OCI-LY7 (cell line): ENCODE measurements at regions not wholly inside any gene's neighbourhood (a gene's known extent, or its start where the extent isn't known, plus 50 kb on each side); places are given as distances from the start of the nearest gene placed in this dataset.

ENCODE experiments used
- BruUV-seq: library from RNA; stranded (reverse); fragments of 400-500 nt; replicated peaks from 2 replicates; lab custom pipeline; 2021; lab: Mats Ljungman, UMichigan
- CTCF ChIA-PET: fragments of 300-600 bp; sonication (Branson Sonifier 250); formaldehyde crosslinking; loops from one replicate; lab custom pipeline; 2022; ENCODE audit warnings: antibody characterized with exemption; ENCODE audit not compliant: unreplicated experiment; lab: Charles Lee
- POLR2A ChIA-PET: fragments of 300-600 bp; sonication (Branson Sonifier 250); formaldehyde crosslinking; loops from one replicate; lab custom pipeline; 2022; ENCODE audit warnings: antibody characterized with exemption; lab: Charles Lee
- DNase-seq: peaks from one replicate; pipeline ENCODE4 v3.0.0-alpha.2; 2015; ENCODE audit warnings: low spot score
- H2AFZ ChIP-seq: fragments of 200-600 bp; sonication (generic), shearing (Covaris generic); 2 replicates; pipeline ENCODE4 v1.6.1; 2014; ENCODE audit warnings: mild to moderate bottlenecking, antibody characterized with exemption, low read length, moderate library complexity
- H3K27ac ChIP-seq: fragments of 200-600 bp; sonication (generic); 2 replicates; pipeline ENCODE4 v1.5.1; 2014; ENCODE audit warnings: mixed run types, low read depth, mild to moderate bottlenecking, moderate library complexity, low read length, inconsistent platforms; ENCODE audit not compliant: poor library complexity, severe bottlenecking
- H3K36me3 ChIP-seq: fragments of 200-600 bp; sonication (generic); 2 replicates; pipeline ENCODE4 v1.6.1; 2014; ENCODE audit warnings: mild to moderate bottlenecking, antibody characterized with exemption, low read length, moderate library complexity, mixed read lengths; ENCODE audit not compliant: insufficient read depth
- H3K4me1 ChIP-seq: fragments of 200-600 bp; sonication (generic); 2 replicates; pipeline ENCODE4 v1.5.1; 2014; ENCODE audit warnings: mild to moderate bottlenecking, low read length; ENCODE audit not compliant: insufficient read depth, poor library complexity, severe bottlenecking
- H3K4me2 ChIP-seq: fragments of 200-600 bp; sonication (generic); 2 replicates; pipeline ENCODE4 v1.6.1; 2014; ENCODE audit warnings: mild to moderate bottlenecking, low read length
- H3K4me3 ChIP-seq: fragments of 200-600 bp; sonication (generic); 2 replicates; pipeline ENCODE4 v1.5.1; 2014; ENCODE audit warnings: mild to moderate bottlenecking, low read depth, low read length; ENCODE audit not compliant: poor library complexity, severe bottlenecking
- H3K79me2 ChIP-seq: fragments of 200-600 bp; sonication (generic); 2 replicates; pipeline ENCODE4 v1.6.1; 2016; ENCODE audit warnings: low read depth, mild to moderate bottlenecking, low read length, moderate library complexity, mixed read lengths; ENCODE audit not compliant: insufficient read depth
- H3K9me2 ChIP-seq: fragments of 200-600 bp; sonication (generic); 2 replicates; pipeline ENCODE4 v1.6.1; 2016; ENCODE audit warnings: mild to moderate bottlenecking, low read length, mixed read lengths; ENCODE audit not compliant: insufficient read depth
- H3K9me3 ChIP-seq: fragments of 200-600 bp; sonication (generic); 2 replicates; pipeline ENCODE4 v1.6.1; 2014; ENCODE audit warnings: mild to moderate bottlenecking, mixed run types, low read length, mixed read lengths
- H4K20me1 ChIP-seq: fragments of 200-600 bp; sonication (generic); 2 replicates; pipeline ENCODE4 v1.6.1; 2014; ENCODE audit warnings: mild to moderate bottlenecking, antibody characterized with exemption, low read length, moderate library complexity, mixed read lengths; ENCODE audit not compliant: insufficient read depth
- CTCF ChIP-seq: fragments of 200-600 bp; sonication (generic); conservative IDR thresholded peaks from 2 replicates; pipeline ENCODE4 v1.5.1; 2014; ENCODE audit warnings: mild to moderate bottlenecking, antibody characterized with exemption, low read length, moderate library complexity, mixed read lengths
- EZH2phosphoT487 ChIP-seq: fragments of 200-600 bp; sonication (generic); IDR thresholded peaks from 2 replicates; pipeline ENCODE4 v1.6.1; 2018; ENCODE audit warnings: low read depth, borderline replicate concordance, mild to moderate bottlenecking, mixed run types, antibody characterized with exemption, low read length, moderate library complexity, mixed read lengths
- intact Hi-C: fragments of 100-400 bp; cut with micrococcal nuclease; formaldehyde crosslinking; loops from one replicate; pipeline ENCODE4 v1.10.0; 2022; ENCODE audit not compliant: unreplicated experiment

- Histone ChIP-seq H3K79me2 (no peaks in the 10 kb centered on the region), H3K9me3 (peaks cover 9% of the 10 kb centered on the region; the same call in 1 of the 2 replicates), H3K36me3 (no peaks in the 10 kb centered on the region), H3K4me2 (no peak overlapping the region), H4K20me1 (no peaks in the 10 kb centered on the region), H3K4me3 (no peak overlapping the region), H3K27ac (no peak overlapping the region), H3K4me1 (no peaks in the 10 kb centered on the region), H3K9me2 (no peaks in the 10 kb centered on the region), H2AFZ (no peak overlapping the region)
- BruUV-seq = no TSS peak
- TF ChIP-seq CTCF = no peak
- TF ChIP-seq EZH2phosphoT487 = no peak
- no peak for DNase-seq
- intact Hi-C loops = no loop called here
- ChIA-PET POLR2A (interaction anchor here (0.6 kb wide), 1 partner anchor 142 kb away, joined by 5 read pairs; no protein-coding TSS in a partner anchor), CTCF (no interaction called here)
Observed at GRCh38 chr10:46169736-46170135, 117.1 kb upstream of the ANTXRL start.

- BruUV-seq = no TSS peak
- Histone ChIP-seq H3K9me2 (no peaks in the 10 kb centered on the region), H3K4me2 (no peak overlapping the region), H3K27ac (no peak overlapping the region), H3K79me2 (no peaks in the 10 kb centered on the region), H3K4me3 (no peak overlapping the region), H4K20me1 (no peaks in the 10 kb centered on the region), H3K4me1 (no peaks in the 10 kb centered on the region), H3K9me3 (peaks cover 9% of the 10 kb centered on the region; the same call in 1 of the 2 replicates), H2AFZ (no peak overlapping the region), H3K36me3 (no peaks in the 10 kb centered on the region)
- POLR2A ChIA-PET = no interaction called here
- CTCF ChIA-PET = no interaction called here
- DNase-seq = no peak
- intact Hi-C loops = no loop called here
- TF ChIP-seq CTCF (no peak), EZH2phosphoT487 (no peak)
Observed at GRCh38 chr10:46170789-46171188, 116.0 kb upstream of the ANTXRL start.

- Histone ChIP-seq H2AFZ (no peak overlapping the region), H3K4me2 (no peak overlapping the region), H3K9me2 (no peaks in the 10 kb centered on the region), H3K36me3 (no peaks in the 10 kb centered on the region), H3K79me2 (no peaks in the 10 kb centered on the region), H4K20me1 (no peaks in the 10 kb centered on the region), H3K4me1 (no peaks in the 10 kb centered on the region), H3K9me3 (peaks cover 9% of the 10 kb centered on the region; the same call in 1 of the 2 replicates), H3K27ac (no peak overlapping the region), H3K4me3 (no peak overlapping the region)
- ChIA-PET POLR2A (no interaction called here), CTCF (no interaction called here)
- DNase-seq = no peak
- no TSS peak for BruUV-seq
- intact Hi-C loops = no loop called here
- TF ChIP-seq EZH2phosphoT487 (no peak), CTCF (no peak)
Observed at GRCh38 chr10:46171661-46172060, 115.1 kb upstream of the ANTXRL start.
